BJ (cell line): ENCODE measurements at regions not wholly inside any gene's neighbourhood (a gene's known extent, or its start where the extent isn't known, plus 50 kb on each side); places are given as distances from the start of the nearest gene placed in this dataset.

ENCODE experiments used
- CTCF ChIA-PET: fragments of 350-600 bp; formaldehyde crosslinking; extraction: SDS; loops from one replicate; lab custom pipeline; 2021; ENCODE audit warnings: antibody characterized with exemption, inconsistent platforms; lab: Yijun Ruan, JAX
- POLR2A ChIA-PET: fragments of 300-600 bp; sonication (Branson Sonifier 250); formaldehyde crosslinking; extraction: SDS; loops from one replicate; lab custom pipeline; 2021; ENCODE audit warnings: antibody characterized with exemption; lab: Charles Lee
- DNase-seq: peaks from one replicate; pipeline ENCODE4 v3.0.0-alpha.2; 2011; ENCODE audit warnings: low read depth
- H3K27me3 ChIP-seq: 2 replicates; pipeline ENCODE4 v1.6.0; 2011; ENCODE audit warnings: low read length; ENCODE audit not compliant: control insufficient read depth, insufficient read depth
- H3K36me3 ChIP-seq: 2 replicates; pipeline ENCODE4 v1.5.1; 2011; ENCODE audit warnings: low read length; ENCODE audit not compliant: control insufficient read depth, insufficient read depth
- H3K4me3 ChIP-seq: 2 replicates; pipeline ENCODE4 v1.5.1; 2011; ENCODE audit warnings: low read depth, mild to moderate bottlenecking, control low read depth, low read length
- TF ChIP-seq, protein P1 (sequence below): IDR thresholded peaks from 2 replicates; pipeline ENCODE4 v1.5.1; 2011; ENCODE audit warnings: low read depth, mild to moderate bottlenecking, control low read depth, inconsistent platforms, low read length, moderate library complexity; ENCODE audit not compliant: insufficient read depth

DNA sequence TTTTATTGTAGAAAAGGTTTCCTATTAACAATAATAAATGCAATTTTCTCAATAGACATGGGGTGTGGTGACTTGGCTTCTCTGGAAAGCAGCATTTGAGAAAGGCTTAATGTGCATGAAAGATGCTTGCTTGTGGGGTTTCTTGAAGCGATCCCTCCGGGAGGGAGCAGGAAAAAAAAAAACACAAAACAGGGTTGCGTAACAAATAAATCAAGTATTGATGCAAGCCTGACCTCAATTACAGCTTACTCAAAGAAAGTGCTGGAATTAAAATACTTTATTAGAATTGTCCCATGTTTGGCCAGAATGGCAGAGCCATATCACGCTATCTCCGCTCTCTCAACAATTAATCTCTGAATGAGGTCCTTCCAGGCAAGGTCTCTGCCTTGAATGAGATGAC lies 1612.5 kb downstream of the REEP3 start:
- no peak for DNase-seq
- TF ChIP-seq, protein P1, sequence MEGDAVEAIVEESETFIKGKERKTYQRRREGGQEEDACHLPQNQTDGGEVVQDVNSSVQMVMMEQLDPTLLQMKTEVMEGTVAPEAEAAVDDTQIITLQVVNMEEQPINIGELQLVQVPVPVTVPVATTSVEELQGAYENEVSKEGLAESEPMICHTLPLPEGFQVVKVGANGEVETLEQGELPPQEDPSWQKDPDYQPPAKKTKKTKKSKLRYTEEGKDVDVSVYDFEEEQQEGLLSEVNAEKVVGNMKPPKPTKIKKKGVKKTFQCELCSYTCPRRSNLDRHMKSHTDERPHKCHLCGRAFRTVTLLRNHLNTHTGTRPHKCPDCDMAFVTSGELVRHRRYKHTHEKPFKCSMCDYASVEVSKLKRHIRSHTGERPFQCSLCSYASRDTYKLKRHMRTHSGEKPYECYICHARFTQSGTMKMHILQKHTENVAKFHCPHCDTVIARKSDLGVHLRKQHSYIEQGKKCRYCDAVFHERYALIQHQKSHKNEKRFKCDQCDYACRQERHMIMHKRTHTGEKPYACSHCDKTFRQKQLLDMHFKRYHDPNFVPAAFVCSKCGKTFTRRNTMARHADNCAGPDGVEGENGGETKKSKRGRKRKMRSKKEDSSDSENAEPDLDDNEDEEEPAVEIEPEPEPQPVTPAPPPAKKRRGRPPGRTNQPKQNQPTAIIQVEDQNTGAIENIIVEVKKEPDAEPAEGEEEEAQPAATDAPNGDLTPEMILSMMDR = no peak
- no peak overlapping the region for H3K4me3 ChIP-seq
- H3K27me3 ChIP-seq = no peaks in the 10 kb centered on the region
- ChIA-PET CTCF (interaction anchor here (0.6 kb wide), 2 partner anchors 910 to 1048 kb away, joined by 3 read pairs; no protein-coding TSS in a partner anchor), POLR2A (no interaction called here)
- no peaks in the 10 kb centered on the region for H3K36me3 ChIP-seq

DNA sequence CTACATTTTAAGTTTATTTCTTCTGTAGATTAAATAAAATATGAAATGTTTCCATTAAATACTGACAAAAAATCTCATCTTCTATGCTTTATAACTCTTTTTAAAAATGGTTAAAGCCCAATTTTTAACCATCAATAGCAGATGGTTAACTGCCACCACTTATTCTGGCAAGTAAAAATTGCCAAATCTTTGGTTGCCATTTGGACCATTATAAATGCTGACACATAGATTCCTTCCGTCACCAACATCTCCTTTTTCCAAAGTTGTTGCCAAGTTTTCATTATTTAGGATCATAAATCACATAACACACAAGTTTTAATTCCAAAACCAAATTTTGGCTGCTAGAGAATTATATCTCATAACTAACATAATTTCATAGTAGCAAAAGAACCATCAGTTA lies 1614.3 kb downstream of the REEP3 start:
- CTCF ChIA-PET = no interaction called here
- TF ChIP-seq, protein P1 = no peak
- Histone ChIP-seq H3K27me3 (no peaks in the 10 kb centered on the region), H3K4me3 (no peak overlapping the region), H3K36me3 (no peaks in the 10 kb centered on the region)
- POLR2A ChIA-PET = no interaction called here
- no peak for DNase-seq

DNA sequence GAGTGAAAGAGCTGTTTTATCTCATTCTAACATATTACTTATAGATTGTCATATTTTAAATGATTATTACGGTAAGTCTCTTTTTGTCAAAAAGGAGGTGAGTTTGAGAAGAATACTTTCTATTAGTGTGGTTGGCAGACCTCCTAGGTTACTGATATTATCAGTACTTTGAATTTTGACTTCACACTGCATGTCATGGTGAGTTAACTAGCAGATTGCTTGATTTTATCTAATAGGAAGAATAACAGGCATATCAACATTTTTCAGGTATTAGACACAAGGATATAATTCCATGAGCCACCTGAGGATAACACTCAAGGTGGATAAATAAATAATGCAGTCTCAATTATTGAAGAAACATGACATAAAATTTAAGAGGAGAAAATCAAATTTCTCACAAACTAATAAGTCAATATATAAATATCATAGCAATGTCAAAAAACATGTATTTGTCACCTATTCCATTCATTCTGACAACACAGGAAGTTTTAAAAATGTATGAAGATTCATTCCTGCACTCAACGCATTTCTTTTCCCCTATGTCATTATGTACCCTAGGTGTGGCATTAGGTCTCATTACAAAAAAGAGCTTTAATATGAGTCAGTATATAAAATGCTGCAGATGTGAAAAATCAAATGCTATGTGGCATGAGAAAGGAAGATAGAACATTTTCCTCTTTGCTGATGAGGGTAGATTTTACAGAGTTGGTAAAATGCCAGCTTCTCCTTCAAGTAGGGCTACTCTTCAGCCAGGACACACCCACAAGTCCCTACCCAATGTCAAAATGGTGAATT lies 1621.6 kb downstream of the REEP3 start:
- ChIA-PET CTCF (no interaction called here), POLR2A (no interaction called here)
- Histone ChIP-seq H3K36me3 (no peaks in the 10 kb centered on the region), H3K27me3 (no peaks in the 10 kb centered on the region), H3K4me3 (no peak overlapping the region)
- DNase-seq = no peak
- TF ChIP-seq, protein P1 = no peak

DNA sequence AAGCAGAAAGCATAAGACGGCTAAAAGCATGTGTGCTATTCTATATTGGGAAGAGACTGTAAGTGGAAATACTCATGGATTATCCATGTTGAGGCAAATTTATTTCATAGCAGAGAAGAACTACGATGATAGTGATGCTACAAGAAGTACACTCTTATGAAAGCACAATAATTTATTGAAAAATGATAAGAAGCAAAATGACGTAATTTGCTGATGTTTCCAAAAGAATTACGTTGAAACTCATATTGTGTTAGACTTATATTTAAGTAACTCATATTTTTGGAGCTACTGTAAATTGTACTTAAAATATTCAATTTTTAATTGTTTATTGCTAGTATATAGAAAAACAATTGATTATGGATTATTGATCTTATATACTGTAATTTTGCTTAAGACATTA lies 1622.5 kb downstream of the REEP3 start:
- H3K36me3 ChIP-seq = no peaks in the 10 kb centered on the region
- CTCF ChIA-PET = interaction anchor here (0.6 kb wide), 1 partner anchor 13 kb away, joined by 3 read pairs; no protein-coding TSS in a partner anchor
- POLR2A ChIA-PET = no interaction called here
- TF ChIP-seq, protein P1 = no peak
- no peaks in the 10 kb centered on the region for H3K27me3 ChIP-seq
- no peak overlapping the region for H3K4me3 ChIP-seq
- DNase-seq = no peak

DNA sequence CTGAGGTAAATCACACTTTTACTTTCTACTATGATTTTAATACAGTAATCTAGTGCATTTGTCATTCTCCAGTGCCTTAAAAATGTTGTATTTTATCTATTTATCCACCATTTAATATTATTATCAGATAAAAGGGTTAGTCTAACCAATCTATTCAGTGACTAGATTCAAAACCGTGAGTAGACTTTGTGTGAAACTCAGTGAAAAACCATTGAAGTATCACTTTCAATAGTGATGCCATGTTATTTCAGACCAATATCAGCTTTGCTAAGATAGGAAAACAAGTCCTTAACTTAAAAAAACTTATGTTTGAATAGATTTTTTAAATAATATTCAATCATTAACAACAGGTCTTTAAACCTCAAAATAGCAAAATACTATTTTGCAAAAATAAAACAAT lies 1628.7 kb downstream of the REEP3 start:
- no peaks in the 10 kb centered on the region for H3K36me3 ChIP-seq
- H3K27me3 ChIP-seq = no peaks in the 10 kb centered on the region

More for the DNA sequence above, 1628.7 kb downstream of the REEP3 start:
- DNase-seq = no peak
- TF ChIP-seq, protein P1 = no peak
- ChIA-PET CTCF (no interaction called here), POLR2A (no interaction called here)
- H3K4me3 ChIP-seq = no peak overlapping the region
